ENCODE measurements at regions not wholly inside any gene's neighbourhood (a gene's known extent, or its start where the extent isn't known, plus 50 kb on each side); places are given as distances from the start of the nearest gene placed in this dataset.

GRCh38 chr2:8234253-8234652 is 447.6 kb upstream of the ID2 start:
- Histone ChIP-seq H3K4me1 (peaks cover 0 to 51% (median 15%) of the 10 kb centered on the region in 12 donors), H3K4me3 (no peak overlapping the region), H3K9me3 (no peaks in the 10 kb centered on the region), H3K27me3 (no peaks in the 10 kb centered on the region), H3K27ac (peak overlapping the region in 2 of 12 donors; percentile 44 to 60), H3K36me3 (no peaks in the 10 kb centered on the region)
- intact Hi-C loops (cut with DNase I), result loop anchor here in 2 of 10 donors (10.0 kb wide), 1 partner anchor 451 kb away; the partner anchor contains the start of gene ID2 (in 2 of the 2)
- DNase-seq (no peak), ATAC-seq (peak in 3 of 4 donors; percentile 7 to 61 (median 13))
- no peak for TF ChIP-seq POLR2A (IDR thresholded peaks at IDR 0.05)
- TF ChIP-seq, protein P1, sequence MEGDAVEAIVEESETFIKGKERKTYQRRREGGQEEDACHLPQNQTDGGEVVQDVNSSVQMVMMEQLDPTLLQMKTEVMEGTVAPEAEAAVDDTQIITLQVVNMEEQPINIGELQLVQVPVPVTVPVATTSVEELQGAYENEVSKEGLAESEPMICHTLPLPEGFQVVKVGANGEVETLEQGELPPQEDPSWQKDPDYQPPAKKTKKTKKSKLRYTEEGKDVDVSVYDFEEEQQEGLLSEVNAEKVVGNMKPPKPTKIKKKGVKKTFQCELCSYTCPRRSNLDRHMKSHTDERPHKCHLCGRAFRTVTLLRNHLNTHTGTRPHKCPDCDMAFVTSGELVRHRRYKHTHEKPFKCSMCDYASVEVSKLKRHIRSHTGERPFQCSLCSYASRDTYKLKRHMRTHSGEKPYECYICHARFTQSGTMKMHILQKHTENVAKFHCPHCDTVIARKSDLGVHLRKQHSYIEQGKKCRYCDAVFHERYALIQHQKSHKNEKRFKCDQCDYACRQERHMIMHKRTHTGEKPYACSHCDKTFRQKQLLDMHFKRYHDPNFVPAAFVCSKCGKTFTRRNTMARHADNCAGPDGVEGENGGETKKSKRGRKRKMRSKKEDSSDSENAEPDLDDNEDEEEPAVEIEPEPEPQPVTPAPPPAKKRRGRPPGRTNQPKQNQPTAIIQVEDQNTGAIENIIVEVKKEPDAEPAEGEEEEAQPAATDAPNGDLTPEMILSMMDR (IDR thresholded peaks at IDR 0.05), result no peak
- 79 to 85% (median 81%) methylated on average over 3 of the region's 3 CpGs for WGBS, 4 donors

DNA sequence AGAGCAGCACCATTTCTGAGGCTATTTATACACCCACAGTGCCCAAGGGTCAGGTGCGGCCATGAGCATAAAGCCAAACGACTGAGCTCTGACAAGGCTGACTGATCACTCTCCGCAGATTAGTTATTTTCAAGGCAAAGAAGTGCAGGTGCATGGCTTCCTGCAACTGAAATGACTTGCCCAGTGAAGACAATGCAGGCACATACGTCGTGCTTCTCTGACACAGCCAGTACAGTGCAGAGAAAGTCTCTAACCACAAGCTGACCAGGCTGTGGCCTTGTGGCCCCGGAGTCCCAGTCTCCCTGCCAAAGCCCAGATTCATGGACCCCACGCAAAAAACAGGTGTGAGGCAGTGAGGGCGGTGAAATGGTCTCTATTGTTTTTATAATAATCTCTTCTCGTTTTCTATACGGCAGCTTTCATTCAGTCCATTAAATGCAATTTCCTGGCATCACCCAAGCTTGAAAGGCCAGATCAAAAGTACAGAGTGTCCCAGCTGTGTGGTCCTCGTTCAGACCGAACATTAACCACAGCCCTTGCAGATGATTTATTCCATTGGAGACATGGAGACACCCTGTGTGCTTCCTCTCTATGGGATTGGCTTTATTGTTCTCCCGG is 447.0 kb upstream of the ID2 start:
- Histone ChIP-seq H3K9me3 (no peaks in the 10 kb centered on the region), H3K4me3 (no peak overlapping the region), H3K27me3 (no peaks in the 10 kb centered on the region), H3K27ac (peak overlapping the region in 6 of 12 donors; percentile 23 to 60 (median 36)), H3K4me1 (peaks cover 0 to 47% (median 13%) of the 10 kb centered on the region in 12 donors), H3K36me3 (no peaks in the 10 kb centered on the region)
- ATAC-seq (peak; percentile 26 to 47 (median 36)), DNase-seq (no peak)
- 53 to 63% (median 58%) methylated on average over 13 of the region's 13 CpGs for WGBS, 4 donors
- no peak for TF ChIP-seq POLR2A (IDR thresholded peaks at IDR 0.05)
- intact Hi-C loops (cut with DNase I), result loop anchor here in 3 of 10 donors (5.0 to 10.0 kb wide), 2 partner anchors 442 to 450 kb away; partner anchors contain the start of gene ID2 (in 2 of the 3)

GRCh38 chr2:8235419-8235818 is 446.4 kb upstream of the ID2 start:
- Histone ChIP-seq H3K27ac (peak overlapping the region in 2 of 12 donors; percentile 23 to 29), H3K4me3 (no peak overlapping the region), H3K4me1 (peaks cover 0 to 44% (median 12%) of the 10 kb centered on the region in 12 donors), H3K36me3 (no peaks in the 10 kb centered on the region), H3K27me3 (no peaks in the 10 kb centered on the region), H3K9me3 (no peaks in the 10 kb centered on the region)
- intact Hi-C loops (cut with DNase I), result loop anchor here in 3 of 10 donors (5.0 to 10.0 kb wide), 2 partner anchors 442 to 449 kb away; partner anchors contain the start of gene ID2 (in 2 of the 3)
- DNase-seq (no peak), ATAC-seq (no peak)
- WGBS, 4 donors, result 94 to 98% (median 96%) methylated on average over 1 of the region's 1 CpG
- TF ChIP-seq POLR2A (IDR thresholded peaks at IDR 0.05), result no peak
- TF ChIP-seq, protein P1 (IDR thresholded peaks at IDR 0.05), result no peak

- Histone ChIP-seq H3K4me1 (peaks cover 0 to 44% (median 12%) of the 10 kb centered on the region in 12 donors), H3K4me3 (no peak overlapping the region), H3K27me3 (no peaks in the 10 kb centered on the region), H3K27ac (no peak overlapping the region), H3K9me3 (no peaks in the 10 kb centered on the region), H3K36me3 (no peaks in the 10 kb centered on the region)
- DNase-seq (no peak), ATAC-seq (no peak)
- 92 to 99% (median 95%) methylated on average over 2 of the region's 2 CpGs for WGBS, 4 donors
- intact Hi-C loops (cut with DNase I), result loop anchor here in 3 of 10 donors (5.0 to 10.0 kb wide), 2 partner anchors 441 to 448 kb away; partner anchors contain the start of gene ID2 (in 2 of the 3)
- no peak for TF ChIP-seq POLR2A (IDR thresholded peaks at IDR 0.05)
- TF ChIP-seq, protein P1 (IDR thresholded peaks at IDR 0.05), result no peak
Observed at GRCh38 chr2:8236391-8236790, 445.5 kb upstream of the ID2 start.

Measured in heart left ventricle (tissue), 16 donors.